Renal cortex interstitium (tissue), 11 donors: ENCODE measurements at regions not wholly inside any gene's neighbourhood (a gene's known extent, or its start where the extent isn't known, plus 50 kb on each side); places are given as distances from the start of the nearest gene placed in this dataset.
"Not testable (repeated sequence)": the region's sequence is repeated elsewhere in the genome, so short reads cannot be mapped to it uniquely, and the experiment has no call there.

Experiments
- DNase-seq, 11 donors: peaks; one replicate each; pipeline ENCODE4 v3.0.0-alpha.2; 2013; ENCODE audit warnings: low read depth in 9 of 11, low spot score in 4 of 11; ENCODE audit errors: extremely low read depth in 1 of 11

- no peak for DNase-seq
These were observed 230.9 kb upstream of the DTNBP1 start for GRCh38 chr6:15893556-15894253.

GRCh38 chr6:15892369-15892768, 229.5 kb upstream of the DTNBP1 start:
- no peak for DNase-seq

GRCh38 chr6:15888798-15889772, 226.3 kb upstream of the DTNBP1 start:
- no peak for DNase-seq

- no peak for DNase-seq
These were observed 224.9 kb upstream of the DTNBP1 start for GRCh38 chr6:15887491-15888461.

DNA sequence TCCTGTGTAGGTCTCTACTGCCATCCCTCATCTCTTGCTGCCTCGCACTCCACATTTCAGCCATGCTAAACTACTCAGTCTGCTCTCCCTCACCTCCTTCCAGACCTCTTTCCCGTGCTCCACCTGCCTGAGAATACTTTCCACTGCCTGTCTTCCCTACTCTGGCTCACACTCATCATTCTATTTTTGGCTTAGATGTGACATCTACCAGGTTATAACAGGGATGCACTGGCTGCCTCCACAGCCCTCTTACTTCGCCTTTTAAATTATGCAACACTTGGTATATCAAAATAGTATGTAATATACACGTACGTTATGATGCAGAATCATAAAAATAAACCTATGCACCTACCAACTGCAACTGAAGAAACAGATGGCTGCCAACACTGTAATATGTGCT, 222.8 kb upstream of the DTNBP1 start:
- DNase-seq, result no peak

DNA sequence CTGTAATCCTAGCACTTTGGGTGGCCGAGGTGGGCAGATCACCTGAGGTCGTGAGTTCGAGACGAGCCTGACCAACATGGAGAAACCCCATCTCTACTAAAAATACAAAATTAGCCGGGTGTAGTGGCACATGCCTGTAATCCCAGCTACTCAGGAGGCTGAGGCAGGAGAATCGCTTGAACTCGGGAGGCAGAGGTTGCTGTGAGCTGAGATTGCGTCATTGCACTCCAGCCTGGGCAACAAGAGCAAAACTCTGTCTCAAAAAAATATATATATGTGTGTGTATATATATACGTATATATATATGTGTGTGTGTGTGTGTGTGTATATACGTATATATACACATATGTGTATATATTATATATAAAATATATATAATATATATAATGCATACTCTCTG, 220.8 kb upstream of the DTNBP1 start:
- not testable (repeated sequence) for DNase-seq

- no peak for DNase-seq
These were observed 220.1 kb upstream of the DTNBP1 start for GRCh38 chr6:15882915-15883314.

GRCh38 chr6:15882345-15882744, 219.5 kb upstream of the DTNBP1 start:
- DNase-seq, result no peak

DNA sequence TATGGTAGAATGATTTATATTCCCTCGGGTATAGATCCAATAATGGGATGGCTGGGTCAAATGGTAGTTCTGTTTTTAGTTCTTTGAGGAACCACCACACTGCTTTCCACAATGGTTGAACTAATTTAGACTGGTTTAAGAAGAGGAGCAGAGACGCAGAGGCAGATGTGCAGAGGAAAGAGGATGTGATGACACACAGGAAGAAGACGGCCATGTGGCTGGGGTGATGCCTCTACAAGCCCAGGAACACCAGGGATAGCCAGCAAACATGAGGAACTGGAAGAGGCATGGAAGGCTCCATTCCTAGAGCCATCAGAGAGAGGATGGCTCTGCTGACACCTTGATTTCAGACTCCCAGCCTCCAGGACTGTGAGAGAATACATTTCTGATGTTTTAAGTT, 218.3 kb upstream of the DTNBP1 start:
- DNase-seq, result no peak

- no peak for DNase-seq
These were observed 217.6 kb upstream of the DTNBP1 start for GRCh38 chr6:15880262-15880973.

- peak; percentile 23 to 71 (median 53) for DNase-seq
These were observed 216.8 kb upstream of the DTNBP1 start for GRCh38 chr6:15879371-15880261.

DNA sequence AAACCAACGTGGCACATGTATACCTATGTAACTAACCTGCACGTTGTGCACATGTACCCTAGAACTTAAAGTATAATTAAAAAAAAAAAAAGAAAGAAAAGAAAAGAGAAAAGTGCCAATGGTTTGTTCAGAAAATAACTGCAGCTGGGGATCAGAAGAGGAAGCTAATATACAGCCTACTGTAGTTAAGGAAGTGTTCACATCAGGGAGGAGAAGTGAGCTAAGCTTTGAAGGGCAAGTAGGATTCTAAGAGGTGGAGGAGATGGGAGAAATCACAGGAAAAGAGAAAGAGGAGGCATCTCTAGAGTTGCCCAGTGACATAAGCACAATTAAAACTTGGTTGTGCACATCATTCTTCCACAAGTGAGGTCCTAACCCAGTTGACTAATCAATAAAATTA, 214.4 kb upstream of the DTNBP1 start:
- DNase-seq, result no peak

DNA sequence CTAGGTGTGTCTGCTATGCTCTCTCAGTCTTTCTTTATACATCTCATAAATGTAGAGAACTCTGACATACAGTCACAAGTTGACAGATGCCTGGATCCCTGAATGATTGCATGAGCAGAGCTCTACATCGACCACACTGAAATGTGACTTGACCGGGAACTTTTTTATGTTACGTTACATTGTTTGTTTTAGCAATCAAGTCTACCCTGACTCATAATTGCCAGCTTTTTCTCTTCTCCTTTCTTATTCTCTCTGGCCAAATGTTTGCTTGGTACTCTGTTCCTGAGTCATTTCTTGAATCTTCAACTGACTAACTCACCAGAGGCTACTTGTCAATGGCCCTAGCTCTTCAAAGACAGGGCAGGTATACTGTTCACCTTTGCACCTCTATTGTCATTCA, 213.6 kb upstream of the DTNBP1 start:
- DNase-seq, result no peak

GRCh38 chr6:15875797-15876196, 213.0 kb upstream of the DTNBP1 start:
- DNase-seq, result no peak

- no peak for DNase-seq
These were observed 212.0 kb upstream of the DTNBP1 start for GRCh38 chr6:15874821-15875220.

- no peak for DNase-seq
These were observed 211.5 kb upstream of the DTNBP1 start for GRCh38 chr6:15874326-15874725.

GRCh38 chr6:15872241-15873103, 209.6 kb upstream of the DTNBP1 start:
- no peak for DNase-seq
